Suprapubic skin (tissue), 4 donors: ENCODE measurements at regions not wholly inside any gene's neighbourhood (a gene's known extent, or its start where the extent isn't known, plus 50 kb on each side); places are given as distances from the start of the nearest gene placed in this dataset.

Source experiments
- DNase-seq, 2 donors: peaks; one replicate each; pipeline ENCODE4 v3.0.0-alpha.2; 2019; ENCODE audit warnings: low spot score in 2 of 2
- H3K27ac ChIP-seq: fragments of 200-600 bp; sonication (generic); one replicate; pipeline ENCODE4 v1.5.1; 2019
- H3K27me3 ChIP-seq: fragments of 200-600 bp; sonication (generic); one replicate; pipeline ENCODE4 v1.5.1; 2019
- H3K36me3 ChIP-seq: fragments of 200-600 bp; sonication (generic); one replicate; pipeline ENCODE4 v1.5.1; 2019
- H3K4me1 ChIP-seq: fragments of 200-600 bp; sonication (generic); one replicate; pipeline ENCODE4 v1.5.1; 2019
- H3K4me3 ChIP-seq: fragments of 200-600 bp; sonication (generic); one replicate; pipeline ENCODE4 v1.5.1; 2019; ENCODE audit warnings: mild to moderate bottlenecking
- H3K9me3 ChIP-seq: fragments of 200-600 bp; sonication (generic); one replicate; pipeline ENCODE4 v1.5.1; 2019
- CTCF ChIP-seq, 2 donors: fragments of 200-600 bp in 1 of 2; fragments of 450-650 bp in 1 of 2; sonication (generic) in 1 of 2; IDR thresholded peaks; one replicate each; pipeline ENCODE4 v1.5.1; 2016 to 2019; ENCODE audit warnings: antibody characterized with exemption in 2 of 2, mild to moderate bottlenecking in 1 of 2, moderate library complexity in 1 of 2
- EP300 ChIP-seq: sonication (generic); formaldehyde crosslinking; IDR thresholded peaks from one replicate; pipeline ENCODE4 v1.6.1; 2017; ENCODE audit warnings: antibody characterized with exemption
- POLR2A ChIP-seq, 2 donors: fragments of 450-650 bp; IDR thresholded peaks; one replicate each; pipeline ENCODE4 v1.6.1; 2017; ENCODE audit warnings: antibody characterized with exemption in 2 of 2, mild to moderate bottlenecking in 2 of 2, moderate library complexity in 2 of 2
- POLR2AphosphoS5 ChIP-seq, 3 donors: sonication (generic); formaldehyde crosslinking; IDR thresholded peaks; one replicate each; pipeline ENCODE4 v1.6.1; 2017; ENCODE audit warnings: antibody characterized with exemption in 3 of 3
- WGBS: methylation state at CpG from one replicate; pipeline ENCODE4 v1.1.5; 2018; 5-methylcytosine and 5-hydroxymethylcytosine counted together

- Histone ChIP-seq H3K36me3 (no peaks in the 10 kb centered on the region), H3K4me3 (no peak overlapping the region), H3K27ac (no peak overlapping the region), H3K4me1 (no peaks in the 10 kb centered on the region), H3K9me3 (no peaks in the 10 kb centered on the region), H3K27me3 (no peaks in the 10 kb centered on the region)
- no peak for DNase-seq
- TF ChIP-seq EP300 (no peak), POLR2A (IDR thresholded peaks at IDR 0.05) (no peak), POLR2AphosphoS5 (IDR thresholded peaks at IDR 0.05) (no peak), CTCF (IDR thresholded peaks at IDR 0.05) (no peak)
Measured at GRCh38 chr13:105465251-105465650, 1070.2 kb downstream of the EFNB2 start.

- no peak for TF ChIP-seq EP300
- no peak for TF ChIP-seq CTCF (IDR thresholded peaks at IDR 0.05)
- no peak for TF ChIP-seq POLR2AphosphoS5 (IDR thresholded peaks at IDR 0.05)
- Histone ChIP-seq H3K9me3 (no peaks in the 10 kb centered on the region), H3K4me1 (no peaks in the 10 kb centered on the region), H3K27me3 (no peaks in the 10 kb centered on the region), H3K27ac (no peak overlapping the region), H3K36me3 (no peaks in the 10 kb centered on the region), H3K4me3 (no peak overlapping the region)
- DNase-seq, result no peak
- 93% methylated on average over 1 of the region's 1 CpG for WGBS
Measured at GRCh38 chr13:105464249-105464648, 1071.2 kb downstream of the EFNB2 start.

- Histone ChIP-seq H3K27me3 (no peaks in the 10 kb centered on the region), H3K36me3 (no peaks in the 10 kb centered on the region), H3K4me1 (no peaks in the 10 kb centered on the region), H3K27ac (no peak overlapping the region), H3K4me3 (no peak overlapping the region), H3K9me3 (no peaks in the 10 kb centered on the region)
- TF ChIP-seq POLR2AphosphoS5 (IDR thresholded peaks at IDR 0.05), result no peak
- TF ChIP-seq EP300, result no peak
- TF ChIP-seq CTCF (IDR thresholded peaks at IDR 0.05), result no peak
- TF ChIP-seq POLR2A (IDR thresholded peaks at IDR 0.05), result no peak
- no peak for DNase-seq
- WGBS, result 40% methylated on average over 2 of the region's 2 CpGs
Measured at GRCh38 chr13:105463011-105463501, 1072.4 kb downstream of the EFNB2 start.

GRCh38 chr13:105462098-105462497 is 1073.4 kb downstream of the EFNB2 start:
- 56% methylated on average over 5 of the region's 5 CpGs for WGBS
- TF ChIP-seq EP300 (no peak), POLR2AphosphoS5 (IDR thresholded peaks at IDR 0.05) (no peak), CTCF (IDR thresholded peaks at IDR 0.05) (no peak), POLR2A (IDR thresholded peaks at IDR 0.05) (no peak)
- H3K4me1 ChIP-seq, result no peaks in the 10 kb centered on the region
- H3K27ac ChIP-seq, result no peak overlapping the region
- no peak for DNase-seq
- H3K9me3 ChIP-seq, result no peaks in the 10 kb centered on the region
- no peaks in the 10 kb centered on the region for H3K27me3 ChIP-seq
- H3K36me3 ChIP-seq, result no peaks in the 10 kb centered on the region
- no peak overlapping the region for H3K4me3 ChIP-seq

- Histone ChIP-seq H3K27me3 (no peaks in the 10 kb centered on the region), H3K36me3 (no peaks in the 10 kb centered on the region), H3K9me3 (no peaks in the 10 kb centered on the region), H3K4me3 (no peak overlapping the region), H3K4me1 (no peaks in the 10 kb centered on the region), H3K27ac (no peak overlapping the region)
- no peak for DNase-seq
- WGBS, result 70% methylated on average over 2 of the region's 2 CpGs
- no peak for TF ChIP-seq EP300
- TF ChIP-seq CTCF (IDR thresholded peaks at IDR 0.05), result no peak
- no peak for TF ChIP-seq POLR2AphosphoS5 (IDR thresholded peaks at IDR 0.05)
- TF ChIP-seq POLR2A (IDR thresholded peaks at IDR 0.05), result no peak
Measured at GRCh38 chr13:105452895-105453294, 1082.6 kb downstream of the EFNB2 start.
